Esophagus muscularis mucosa (tissue), 3 donors: ENCODE measurements at regions not wholly inside any gene's neighbourhood (a gene's known extent, or its start where the extent isn't known, plus 50 kb on each side); places are given as distances from the start of the nearest gene placed in this dataset.

Experiments used
- CTCF ChIP-seq, 3 experiments: fragments of 200-600 bp in 2 of 3; fragments of 450-650 bp in 1 of 3; sonication (generic) in 2 of 3; IDR thresholded peaks; one replicate each; pipeline ENCODE4 v1.5.1; 2017 to 2019; ENCODE audit warnings: antibody characterized with exemption in 3 of 3, mild to moderate bottlenecking in 2 of 3, moderate library complexity in 1 of 3
- POLR2A ChIP-seq: fragments of 450-650 bp; IDR thresholded peaks from one replicate; pipeline ENCODE4 v1.6.1; 2017; ENCODE audit warnings: antibody characterized with exemption, moderate library complexity, mild to moderate bottlenecking, low read depth
- POLR2AphosphoS5 ChIP-seq, 2 donors: sonication (generic); formaldehyde crosslinking; IDR thresholded peaks; one replicate each; pipeline ENCODE4 v1.6.1; 2017; ENCODE audit warnings: antibody characterized with exemption in 2 of 2

DNA sequence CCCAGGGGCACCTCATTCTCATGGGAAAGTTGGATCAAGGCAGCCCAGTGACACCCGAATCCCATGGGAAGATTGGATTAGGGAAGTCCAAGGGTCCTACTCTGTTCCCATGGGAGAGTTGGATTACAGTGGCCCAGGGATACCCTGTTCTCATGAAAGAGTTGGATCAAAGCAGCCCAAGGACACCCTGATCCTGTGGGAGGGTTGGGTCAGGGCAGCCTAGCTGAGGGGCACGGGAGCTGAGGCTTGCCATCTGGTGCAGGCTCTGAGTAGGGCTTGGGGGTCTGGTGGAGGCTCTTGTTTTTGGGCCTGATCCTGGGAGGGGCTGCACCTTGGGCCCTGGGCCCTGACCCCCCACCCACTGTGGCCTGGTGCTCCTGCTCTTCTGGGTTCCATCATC, 87.1 kb downstream of the ACKR3 start:
- no peak for TF ChIP-seq POLR2A
- TF ChIP-seq POLR2AphosphoS5 (IDR thresholded peaks at IDR 0.05), result no peak
- TF ChIP-seq CTCF (IDR thresholded peaks at IDR 0.05), result no peak
